Naive thymus-derived CD4-positive, alpha-beta T cell (primary cell): ENCODE measurements at regions not wholly inside any gene's neighbourhood (a gene's known extent, or its start where the extent isn't known, plus 50 kb on each side); places are given as distances from the start of the nearest gene placed in this dataset.

Experiments
- ATAC-seq: fragments of 150-1000 bp; cut with Tn5 transposase; 2 replicates; pipeline ENCODE4 v1.10.0; 2021; ENCODE audit warnings: mild to moderate bottlenecking, moderate library complexity
- CTCF ChIA-PET: fragments of 350-600 bp; sonication (Branson Sonifier 250); formaldehyde crosslinking; loops from one replicate; lab custom pipeline; 2021; ENCODE audit warnings: antibody characterized with exemption; lab: Charles Lee
- POLR2A ChIA-PET: fragments of 350-600 bp; sonication (Branson Sonifier 250); formaldehyde crosslinking; loops from one replicate; lab custom pipeline; 2021; ENCODE audit warnings: antibody characterized with exemption, inconsistent platforms; lab: Charles Lee
- DNase-seq, 9 donors: peaks; one replicate each; pipeline versions ENCODE4 v3.0.0 to v3.0.0-alpha.2; 2020 to 2022; ENCODE audit warnings: mixed read lengths in 1 of 9
- H3K27ac ChIP-seq: one replicate; pipeline ENCODE4 v1.7.0; 2013; ENCODE audit warnings: mild to moderate bottlenecking, low read depth, low read length, moderate library complexity
- H3K27me3 ChIP-seq, 2 donors: one replicate each; pipeline ENCODE4 v1.7.0; 2013; ENCODE audit warnings: low read length in 2 of 2, mild to moderate bottlenecking in 2 of 2, moderate library complexity in 2 of 2; ENCODE audit not compliant: control insufficient read depth in 2 of 2, insufficient read depth in 2 of 2
- H3K36me3 ChIP-seq, 3 experiments: 1 replicate in 2 of 3; 2 replicates in 1 of 3; pipeline ENCODE4 v1.7.0; 2013; ENCODE audit warnings: low read length in 3 of 3, mild to moderate bottlenecking in 3 of 3, moderate library complexity in 1 of 3; ENCODE audit not compliant: insufficient read depth in 3 of 3, control insufficient read depth in 2 of 3
- H3K4me1 ChIP-seq, 2 donors: one replicate each; pipeline ENCODE4 v1.7.0; 2013; ENCODE audit warnings: low read length in 2 of 2, mild to moderate bottlenecking in 2 of 2, moderate library complexity in 1 of 2; ENCODE audit not compliant: control insufficient read depth in 2 of 2, insufficient read depth in 2 of 2
- H3K4me3 ChIP-seq: 2 replicates; pipeline ENCODE4 v1.7.0; 2013; ENCODE audit warnings: mild to moderate bottlenecking, low read length
- H3K9me3 ChIP-seq, 3 experiments: 1 replicate in 2 of 3; 2 replicates in 1 of 3; pipeline ENCODE4 v1.7.0; 2013; ENCODE audit warnings: low read length in 3 of 3; ENCODE audit not compliant: control insufficient read depth in 2 of 3
- H3K27ac Mint-ChIP-seq, 9 donors: one replicate each; pipeline ENCODE4 v1.8.0; 2020 to 2022; ENCODE audit warnings: mixed read lengths in 9 of 9, mild to moderate bottlenecking in 8 of 9, moderate library complexity in 5 of 9, inconsistent platforms in 2 of 9
- H3K27me3 Mint-ChIP-seq, 5 donors: one replicate each; pipeline ENCODE4 v1.8.0; 2021 to 2022; ENCODE audit warnings: mixed read lengths in 5 of 5, mild to moderate bottlenecking in 1 of 5
- H3K36me3 Mint-ChIP-seq, 5 donors: one replicate each; pipeline ENCODE4 v1.8.0; 2020 to 2022; ENCODE audit warnings: mixed read lengths in 5 of 5, mild to moderate bottlenecking in 3 of 5, inconsistent platforms in 1 of 5
- H3K4me1 Mint-ChIP-seq, 7 donors: one replicate each; pipeline ENCODE4 v1.8.0; 2020 to 2022; ENCODE audit warnings: mixed read lengths in 7 of 7, mild to moderate bottlenecking in 3 of 7, inconsistent platforms in 1 of 7
- H3K4me3 Mint-ChIP-seq, 10 donors: one replicate each; pipeline ENCODE4 v1.8.0; 2020 to 2022; ENCODE audit warnings: mild to moderate bottlenecking in 10 of 10, mixed read lengths in 10 of 10, moderate library complexity in 6 of 10, inconsistent platforms in 2 of 10
- H3K9me3 Mint-ChIP-seq, 11 donors: one replicate each; pipeline ENCODE4 v1.8.0; 2020 to 2022; ENCODE audit warnings: mixed read lengths in 11 of 11, mild to moderate bottlenecking in 4 of 11, inconsistent platforms in 1 of 11, moderate library complexity in 1 of 11
- intact Hi-C, 2 donors: fragments of 100-400 bp; cut with micrococcal nuclease; formaldehyde crosslinking; loops; one replicate each; pipeline ENCODE4 v1.15.1; 2023

DNA sequence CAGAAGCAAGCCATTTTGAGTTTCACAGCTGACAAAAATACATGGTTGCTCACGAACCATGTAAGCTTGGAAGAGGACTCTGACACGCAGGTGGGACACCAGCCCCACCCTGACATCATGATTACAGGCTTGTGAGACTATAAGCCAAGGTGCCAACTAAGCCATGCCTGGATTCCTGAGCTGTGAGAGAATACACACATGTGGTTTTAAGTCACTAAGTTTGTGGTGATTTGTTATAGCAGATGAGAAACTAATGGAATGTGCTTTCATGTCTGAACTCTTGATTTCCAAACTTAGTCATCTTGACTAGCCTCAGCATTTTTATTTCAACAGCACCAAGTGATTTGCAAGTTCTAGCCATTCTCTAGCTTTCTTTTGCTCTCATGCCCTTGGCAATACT is 676.1 kb upstream of the CELF4 start:
- no peak overlapping the region for H3K4me3 ChIP-seq
- H3K27me3 ChIP-seq: no peaks in the 10 kb centered on the region
- H3K36me3 ChIP-seq: no peaks in the 10 kb centered on the region
- ChIA-PET CTCF (no interaction called here), POLR2A (no interaction called here)
- Mint-ChIP-seq H3K4me3 (no peak overlapping the region), H3K9me3 (peaks cover 0 to 11% (median 4%) of the 10 kb centered on the region in 11 donors), H3K36me3 (no peaks in the 10 kb centered on the region), H3K27ac (no peak overlapping the region), H3K27me3 (no peaks in the 10 kb centered on the region), H3K4me1 (no peaks in the 10 kb centered on the region)
- intact Hi-C loops: no loop called here
- no peak for DNase-seq
- no peak overlapping the region for H3K27ac ChIP-seq
- no peak for ATAC-seq
- no peaks in the 10 kb centered on the region for H3K9me3 ChIP-seq
- no peaks in the 10 kb centered on the region for H3K4me1 ChIP-seq

DNA sequence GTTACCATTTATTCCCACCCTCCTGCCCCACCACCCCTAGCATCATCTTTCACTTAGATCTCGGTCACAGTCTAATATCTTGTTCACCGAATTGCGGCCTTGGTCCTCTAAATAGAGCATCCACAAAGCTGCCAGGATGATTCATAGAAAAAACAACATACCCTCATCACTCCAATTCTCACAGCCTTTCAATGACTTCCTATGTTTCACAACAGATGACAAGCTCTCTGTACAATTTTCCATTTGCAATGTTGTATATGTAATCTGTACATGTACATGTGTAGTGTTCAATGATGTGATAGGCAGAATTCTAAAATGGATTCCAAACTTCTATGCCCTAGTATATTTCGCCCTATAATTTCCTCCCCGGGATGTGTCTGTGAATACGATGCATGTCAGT is 675.6 kb upstream of the CELF4 start:
- Mint-ChIP-seq H3K27me3 (no peaks in the 10 kb centered on the region), H3K4me1 (no peaks in the 10 kb centered on the region), H3K27ac (no peak overlapping the region), H3K9me3 (peaks cover 0 to 10% (median 4%) of the 10 kb centered on the region in 11 donors), H3K36me3 (no peaks in the 10 kb centered on the region), H3K4me3 (no peak overlapping the region)
- ATAC-seq (no peak), DNase-seq (no peak)
- Histone ChIP-seq H3K27me3 (no peaks in the 10 kb centered on the region), H3K36me3 (no peaks in the 10 kb centered on the region), H3K4me3 (no peak overlapping the region), H3K9me3 (no peaks in the 10 kb centered on the region), H3K27ac (no peak overlapping the region), H3K4me1 (no peaks in the 10 kb centered on the region)
- intact Hi-C loops: no loop called here
- ChIA-PET CTCF (no interaction called here), POLR2A (no interaction called here)

DNA sequence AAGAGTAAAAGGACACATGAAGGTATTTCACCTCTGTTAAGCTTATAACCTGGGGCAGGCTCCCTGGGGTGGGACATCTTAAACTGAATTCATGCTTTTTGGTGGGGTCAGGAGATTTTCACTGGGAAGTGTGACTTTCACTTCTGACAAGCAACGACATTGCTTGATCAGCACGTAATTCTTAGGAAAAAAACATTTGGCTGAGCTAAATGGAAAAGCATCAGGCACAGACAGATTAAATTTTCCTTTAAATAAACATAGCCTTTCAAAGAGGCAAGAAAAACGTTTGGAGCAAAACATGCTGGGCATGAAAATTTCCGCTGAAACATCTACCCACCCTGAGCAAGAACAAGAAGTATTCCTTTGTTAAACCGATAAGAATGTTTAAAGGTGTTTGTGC is 674.0 kb upstream of the CELF4 start:
- Mint-ChIP-seq H3K4me3 (no peak overlapping the region), H3K4me1 (no peaks in the 10 kb centered on the region), H3K9me3 (peaks cover 0 to 11% (median 4%) of the 10 kb centered on the region in 11 donors), H3K27ac (no peak overlapping the region), H3K36me3 (no peaks in the 10 kb centered on the region), H3K27me3 (no peaks in the 10 kb centered on the region)
- H3K9me3 ChIP-seq: no peaks in the 10 kb centered on the region
- DNase-seq (no peak), ATAC-seq (no peak)
- no peaks in the 10 kb centered on the region for H3K4me1 ChIP-seq
- H3K4me3 ChIP-seq: no peak overlapping the region
- intact Hi-C loops: no loop called here
- no peaks in the 10 kb centered on the region for H3K27me3 ChIP-seq
- no peak overlapping the region for H3K27ac ChIP-seq
- no peaks in the 10 kb centered on the region for H3K36me3 ChIP-seq
- ChIA-PET CTCF (no interaction called here), POLR2A (no interaction called here)

DNA sequence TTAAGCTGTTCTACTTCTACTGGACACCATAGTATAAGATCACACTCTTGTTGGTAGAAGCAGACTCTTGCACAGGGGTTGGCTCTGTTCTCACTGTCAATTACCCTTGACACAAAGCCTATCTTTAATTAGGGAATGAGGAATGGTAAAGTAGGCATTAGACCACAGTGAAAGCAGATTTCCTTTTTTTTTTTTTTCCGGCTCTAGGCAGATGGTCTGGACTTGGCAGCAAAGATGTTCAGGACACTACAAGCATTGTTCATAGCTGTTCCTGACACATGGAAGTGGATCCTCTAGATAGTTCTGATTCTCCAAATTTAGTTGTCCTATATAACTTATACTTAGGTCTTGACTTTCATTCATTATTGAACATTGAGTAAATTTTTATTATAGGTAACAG is 672.2 kb upstream of the CELF4 start:
- CTCF ChIA-PET: no interaction called here
- intact Hi-C loops: no loop called here

DNA sequence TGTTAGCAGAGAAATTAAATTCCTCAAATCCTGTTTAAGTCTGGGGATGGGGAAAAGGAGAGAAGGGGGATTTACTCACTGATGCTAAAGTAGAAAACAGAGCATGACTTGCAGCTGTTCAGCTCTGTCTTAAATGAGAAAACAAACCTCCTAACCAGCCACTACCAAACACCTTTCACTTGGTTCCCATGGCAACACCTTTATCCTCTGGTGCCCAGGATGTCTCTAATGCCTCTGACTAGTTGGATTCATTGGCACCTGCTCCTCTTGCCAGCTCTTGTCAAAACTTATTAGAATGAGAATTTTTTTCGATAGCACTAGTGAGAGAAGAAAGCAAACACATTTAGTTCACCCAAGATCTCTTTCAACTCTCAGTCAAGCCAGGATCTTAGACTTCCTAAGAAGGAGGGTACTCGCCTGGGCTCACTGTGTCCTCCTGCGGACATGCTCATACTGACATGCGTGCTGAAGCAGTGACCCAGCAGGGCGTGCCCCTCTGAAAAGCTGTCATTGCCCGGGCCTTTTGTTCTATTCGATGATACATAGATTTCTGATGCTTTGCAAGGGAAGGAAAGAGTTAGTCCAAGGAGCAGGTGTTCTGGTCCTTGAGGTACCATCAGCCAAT is 656.0 kb upstream of the CELF4 start:
- intact Hi-C loops: no loop called here
- peaks cover 0 to 12% (median 3%) of the 10 kb centered on the region in 11 donors for H3K9me3 Mint-ChIP-seq
- no peaks in the 10 kb centered on the region for H3K36me3 Mint-ChIP-seq
- ChIA-PET CTCF (no interaction called here), POLR2A (no interaction called here)
- DNase-seq (no peak), ATAC-seq (no peak)
- H3K4me1 Mint-ChIP-seq: no peaks in the 10 kb centered on the region
- H3K4me3 ChIP-seq: no peak overlapping the region
- no peaks in the 10 kb centered on the region for H3K27me3 ChIP-seq
- H3K9me3 ChIP-seq: no peaks in the 10 kb centered on the region
- no peaks in the 10 kb centered on the region for H3K36me3 ChIP-seq
- H3K27ac Mint-ChIP-seq: no peak overlapping the region
- no peak overlapping the region for H3K4me3 Mint-ChIP-seq
- no peak overlapping the region for H3K27ac ChIP-seq
- H3K27me3 Mint-ChIP-seq: peaks cover 0 to 4% (median 0%) of the 10 kb centered on the region in 5 donors
- H3K4me1 ChIP-seq: no peaks in the 10 kb centered on the region

More for the DNA sequence above, 672.2 kb upstream of the CELF4 start:
- DNase-seq: no peak
- Histone ChIP-seq H3K4me1 (no peaks in the 10 kb centered on the region), H3K27me3 (no peaks in the 10 kb centered on the region), H3K36me3 (no peaks in the 10 kb centered on the region), H3K4me3 (no peak overlapping the region), H3K9me3 (no peaks in the 10 kb centered on the region), H3K27ac (no peak overlapping the region)
- peaks cover 0 to 11% (median 0%) of the 10 kb centered on the region in 11 donors for H3K9me3 Mint-ChIP-seq
- POLR2A ChIA-PET: no interaction called here
- H3K27ac Mint-ChIP-seq: no peak overlapping the region
- H3K4me1 Mint-ChIP-seq: no peaks in the 10 kb centered on the region
- no peaks in the 10 kb centered on the region for H3K27me3 Mint-ChIP-seq
- ATAC-seq: no peak
- H3K36me3 Mint-ChIP-seq: no peaks in the 10 kb centered on the region
- no peak overlapping the region for H3K4me3 Mint-ChIP-seq

DNA sequence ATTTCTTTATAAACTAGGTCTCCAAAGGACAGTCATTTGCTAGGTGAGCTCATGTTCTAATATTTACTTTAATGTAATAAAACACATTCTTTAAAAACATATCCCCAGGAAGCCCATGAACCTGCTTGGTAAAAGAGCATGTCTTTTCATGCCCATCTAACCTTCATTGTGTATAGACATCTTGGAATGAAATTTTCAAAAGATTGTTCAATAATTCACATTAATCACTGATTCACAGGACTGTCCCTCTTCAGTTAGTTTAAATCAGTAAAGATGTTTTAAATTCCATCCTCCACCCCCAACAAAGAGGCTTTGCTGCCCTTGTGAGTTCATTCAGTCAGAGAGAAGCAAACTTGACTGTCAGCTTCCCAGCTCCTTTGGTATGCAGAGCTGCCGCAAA is 633.4 kb upstream of the CELF4 start:
- H3K27ac Mint-ChIP-seq: no peak overlapping the region
- H3K36me3 ChIP-seq: no peaks in the 10 kb centered on the region
- H3K9me3 Mint-ChIP-seq: peaks cover 0 to 9% (median 2%) of the 10 kb centered on the region in 11 donors
- ChIA-PET CTCF (no interaction called here), POLR2A (no interaction called here)
- H3K27me3 ChIP-seq: no peaks in the 10 kb centered on the region
- intact Hi-C loops: no loop called here
- no peak for ATAC-seq
- no peak overlapping the region for H3K4me3 Mint-ChIP-seq
- no peak overlapping the region for H3K27ac ChIP-seq
- no peaks in the 10 kb centered on the region for H3K4me1 Mint-ChIP-seq
- no peak overlapping the region for H3K4me3 ChIP-seq
- DNase-seq: no peak
- no peaks in the 10 kb centered on the region for H3K27me3 Mint-ChIP-seq
- no peaks in the 10 kb centered on the region for H3K9me3 ChIP-seq
- H3K4me1 ChIP-seq: no peaks in the 10 kb centered on the region
- H3K36me3 Mint-ChIP-seq: no peaks in the 10 kb centered on the region

DNA sequence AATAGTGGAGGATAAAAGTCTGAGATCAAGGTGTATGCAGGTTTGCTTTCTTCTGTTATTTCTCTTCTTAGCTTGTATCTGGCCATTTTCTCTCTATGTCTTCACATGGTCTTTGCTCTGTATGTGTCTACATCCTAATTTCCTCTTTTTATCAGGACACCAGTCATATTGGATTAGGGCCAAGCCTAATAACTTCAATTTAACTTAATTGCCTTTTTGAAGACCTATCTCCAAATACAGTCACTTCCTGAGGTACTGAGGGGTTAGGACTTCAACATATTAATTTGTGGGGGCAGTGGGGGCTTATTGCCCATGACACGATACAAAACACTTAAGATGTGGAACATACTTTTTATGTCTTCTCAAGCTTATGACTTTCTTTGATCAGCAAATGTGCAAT is 632.9 kb upstream of the CELF4 start:
- Histone ChIP-seq H3K36me3 (no peaks in the 10 kb centered on the region), H3K4me3 (no peak overlapping the region), H3K27ac (no peak overlapping the region), H3K4me1 (no peaks in the 10 kb centered on the region), H3K9me3 (no peaks in the 10 kb centered on the region), H3K27me3 (no peaks in the 10 kb centered on the region)
- intact Hi-C loops: no loop called here
- Mint-ChIP-seq H3K4me3 (no peak overlapping the region), H3K4me1 (no peaks in the 10 kb centered on the region), H3K27ac (no peak overlapping the region), H3K27me3 (no peaks in the 10 kb centered on the region), H3K36me3 (no peaks in the 10 kb centered on the region), H3K9me3 (peaks cover 0 to 9% (median 2%) of the 10 kb centered on the region in 11 donors)
- no peak for DNase-seq
- ATAC-seq: no peak
- CTCF ChIA-PET: no interaction called here
- POLR2A ChIA-PET: no interaction called here
